HCEC 1CT (cell line): ENCODE measurements at regions not wholly inside any gene's neighbourhood (a gene's known extent, or its start where the extent isn't known, plus 50 kb on each side); places are given as distances from the start of the nearest gene placed in this dataset.

ENCODE experiments used
- DNase-seq: peaks from one replicate; pipeline ENCODE4 v3.0.0-alpha.2; 2017

GRCh38 chr18:25866331-25866730, 224.1 kb downstream of the SS18 start:
- no peak for DNase-seq

GRCh38 chr18:25862881-25863600, 227.4 kb downstream of the SS18 start:
- DNase-seq, result no peak

- DNase-seq, result no peak
Measured at GRCh38 chr18:25853691-25854433, 236.6 kb downstream of the SS18 start.

GRCh38 chr18:25843791-25844190, 246.6 kb downstream of the SS18 start:
- no peak for DNase-seq

GRCh38 chr18:25842665-25843064, 247.7 kb downstream of the SS18 start:
- DNase-seq, result no peak

- DNase-seq, result no peak
Measured at GRCh38 chr18:25834061-25834460, 256.4 kb downstream of the SS18 start.

- DNase-seq, result peak; percentile 64
Measured at GRCh38 chr18:25832001-25832604, 258.3 kb downstream of the SS18 start.

GRCh38 chr18:25831301-25831701, 259.1 kb downstream of the SS18 start:
- DNase-seq, result no peak

- DNase-seq, result peak; percentile 66
Measured at GRCh38 chr18:25830787-25831186, 259.6 kb downstream of the SS18 start.

GRCh38 chr18:25827961-25828561, 262.4 kb downstream of the SS18 start:
- DNase-seq, result no peak

- peak; percentile 15 for DNase-seq
Measured at GRCh38 chr18:25827228-25827627, 263.2 kb downstream of the SS18 start.

- no peak for DNase-seq
Measured at GRCh38 chr18:25826823-25827222, 263.6 kb downstream of the SS18 start.

GRCh38 chr18:25825979-25826776, 264.2 kb downstream of the SS18 start:
- no peak for DNase-seq

- DNase-seq, result no peak
Measured at GRCh38 chr18:25825056-25825455, 265.4 kb downstream of the SS18 start.

- DNase-seq, result no peak
Measured at GRCh38 chr18:25819746-25820363, 270.6 kb downstream of the SS18 start.

- no peak for DNase-seq
Measured at GRCh38 chr18:25818505-25818904, 271.9 kb downstream of the SS18 start.

GRCh38 chr18:25817546-25818237, 272.7 kb downstream of the SS18 start:
- no peak for DNase-seq

GRCh38 chr18:25815659-25816058, 274.8 kb downstream of the SS18 start:
- no peak for DNase-seq

- no peak for DNase-seq
Measured at GRCh38 chr18:25814841-25815458, 275.5 kb downstream of the SS18 start.

- DNase-seq, result no peak
Measured at GRCh38 chr18:25813110-25813509, 277.3 kb downstream of the SS18 start.

- no peak for DNase-seq
Measured at GRCh38 chr18:25810736-25811135, 279.7 kb downstream of the SS18 start.
